Lower leg skin (tissue), 3 donors: ENCODE measurements at regions not wholly inside any gene's neighbourhood (a gene's known extent, or its start where the extent isn't known, plus 50 kb on each side); places are given as distances from the start of the nearest gene placed in this dataset.

Experiments
- POLR2A ChIP-seq, 2 donors: fragments of 450-650 bp; IDR thresholded peaks; one replicate each; pipeline ENCODE4 v1.6.1; 2016 to 2017; ENCODE audit warnings: antibody characterized with exemption in 2 of 2, mild to moderate bottlenecking in 1 of 2, moderate library complexity in 1 of 2
- TF ChIP-seq, protein P1 (sequence below), 3 donors: fragments of 450-650 bp; IDR thresholded peaks; one replicate each; pipeline ENCODE4 v1.5.1; 2016; ENCODE audit warnings: antibody characterized with exemption in 3 of 3, mild to moderate bottlenecking in 3 of 3, moderate library complexity in 2 of 3

DNA sequence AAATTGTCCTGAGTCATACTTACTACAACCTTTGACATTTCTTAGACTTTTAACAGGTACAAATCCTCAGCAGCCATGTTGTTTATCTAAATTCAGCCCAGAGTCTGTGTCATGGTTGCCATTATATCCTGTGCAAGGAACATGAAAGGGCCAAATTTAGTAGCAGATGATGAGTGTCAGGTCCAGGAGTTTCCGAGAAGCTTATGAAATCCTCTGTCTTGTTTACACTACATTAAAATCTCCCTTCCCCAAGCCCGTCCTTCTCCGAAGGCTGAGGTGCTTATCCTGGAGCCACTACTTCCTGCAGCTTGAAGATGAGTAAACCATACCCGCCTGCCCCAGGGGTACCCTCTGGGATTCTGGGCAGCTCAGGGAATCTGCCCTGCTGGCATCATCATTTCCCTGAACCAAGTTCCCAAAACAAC lies 102.6 kb upstream of the SERP2 start:
- TF ChIP-seq, protein P1, sequence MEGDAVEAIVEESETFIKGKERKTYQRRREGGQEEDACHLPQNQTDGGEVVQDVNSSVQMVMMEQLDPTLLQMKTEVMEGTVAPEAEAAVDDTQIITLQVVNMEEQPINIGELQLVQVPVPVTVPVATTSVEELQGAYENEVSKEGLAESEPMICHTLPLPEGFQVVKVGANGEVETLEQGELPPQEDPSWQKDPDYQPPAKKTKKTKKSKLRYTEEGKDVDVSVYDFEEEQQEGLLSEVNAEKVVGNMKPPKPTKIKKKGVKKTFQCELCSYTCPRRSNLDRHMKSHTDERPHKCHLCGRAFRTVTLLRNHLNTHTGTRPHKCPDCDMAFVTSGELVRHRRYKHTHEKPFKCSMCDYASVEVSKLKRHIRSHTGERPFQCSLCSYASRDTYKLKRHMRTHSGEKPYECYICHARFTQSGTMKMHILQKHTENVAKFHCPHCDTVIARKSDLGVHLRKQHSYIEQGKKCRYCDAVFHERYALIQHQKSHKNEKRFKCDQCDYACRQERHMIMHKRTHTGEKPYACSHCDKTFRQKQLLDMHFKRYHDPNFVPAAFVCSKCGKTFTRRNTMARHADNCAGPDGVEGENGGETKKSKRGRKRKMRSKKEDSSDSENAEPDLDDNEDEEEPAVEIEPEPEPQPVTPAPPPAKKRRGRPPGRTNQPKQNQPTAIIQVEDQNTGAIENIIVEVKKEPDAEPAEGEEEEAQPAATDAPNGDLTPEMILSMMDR (IDR thresholded peaks at IDR 0.05), result no peak
- TF ChIP-seq POLR2A (IDR thresholded peaks at IDR 0.05), result no peak
